ENCODE measurements at regions not wholly inside any gene's neighbourhood (a gene's known extent, or its start where the extent isn't known, plus 50 kb on each side); places are given as distances from the start of the nearest gene placed in this dataset.

GRCh38 chr6:95243053-95243452 lies 334.3 kb upstream of the MANEA start:
- DNase-seq (ENCODE audit: low read depth in 2 of 2) = no peak

GRCh38 chr6:95244751-95245150 lies 332.6 kb upstream of the MANEA start:
- DNase-seq (ENCODE audit: low read depth in 2 of 2) = no peak

- no peak for DNase-seq (ENCODE audit: low read depth in 2 of 2)
Measured at GRCh38 chr6:95248499-95248898, 328.8 kb upstream of the MANEA start.

- no peak for DNase-seq (ENCODE audit: low read depth in 2 of 2)
Measured at GRCh38 chr6:95249175-95249574, 328.2 kb upstream of the MANEA start.

- no peak for DNase-seq (ENCODE audit: low read depth in 2 of 2)
Measured at GRCh38 chr6:95249661-95250060, 327.7 kb upstream of the MANEA start.

GRCh38 chr6:95263840-95264239 lies 313.5 kb upstream of the MANEA start:
- DNase-seq (ENCODE audit: low read depth in 2 of 2) = no peak

- DNase-seq (ENCODE audit: low read depth in 2 of 2) = no peak
Measured at GRCh38 chr6:95266537-95267258, 310.6 kb upstream of the MANEA start.

- DNase-seq (ENCODE audit: low read depth in 2 of 2) = no peak
Measured at GRCh38 chr6:95274686-95275235, 302.6 kb upstream of the MANEA start.

GRCh38 chr6:95279616-95280015 lies 297.7 kb upstream of the MANEA start:
- no peak for DNase-seq (ENCODE audit: low read depth in 2 of 2)

GRCh38 chr6:95280686-95281273 lies 296.6 kb upstream of the MANEA start:
- peak in 1 of 2 donors; percentile 59 for DNase-seq (ENCODE audit: low read depth in 2 of 2)

GRCh38 chr6:95285881-95286280 lies 291.5 kb upstream of the MANEA start:
- no peak for DNase-seq (ENCODE audit: low read depth in 2 of 2)

- no peak for DNase-seq (ENCODE audit: low read depth in 2 of 2)
Measured at GRCh38 chr6:95286874-95287273, 290.5 kb upstream of the MANEA start.

- DNase-seq (ENCODE audit: low read depth in 2 of 2) = no peak
Measured at GRCh38 chr6:95288251-95288650, 289.1 kb upstream of the MANEA start.

GRCh38 chr6:95292011-95292410 lies 285.3 kb upstream of the MANEA start:
- no peak for DNase-seq (ENCODE audit: low read depth in 2 of 2)

- no peak for DNase-seq (ENCODE audit: low read depth in 2 of 2)
Measured at GRCh38 chr6:95293257-95293656, 284.1 kb upstream of the MANEA start.

GRCh38 chr6:95294043-95294442 lies 283.3 kb upstream of the MANEA start:
- DNase-seq (ENCODE audit: low read depth in 2 of 2) = no peak

- no peak for DNase-seq (ENCODE audit: low read depth in 2 of 2)
Measured at GRCh38 chr6:95309545-95309944, 267.8 kb upstream of the MANEA start.

GRCh38 chr6:95318137-95318536 lies 259.2 kb upstream of the MANEA start:
- no peak for DNase-seq (ENCODE audit: low read depth in 2 of 2)

GRCh38 chr6:95321126-95321525 lies 256.2 kb upstream of the MANEA start:
- DNase-seq (ENCODE audit: low read depth in 2 of 2) = no peak

- no peak for DNase-seq (ENCODE audit: low read depth in 2 of 2)
Measured at GRCh38 chr6:95325916-95326315, 251.4 kb upstream of the MANEA start.

- no peak for DNase-seq (ENCODE audit: low read depth in 2 of 2)
Measured at GRCh38 chr6:95328231-95328630, 249.1 kb upstream of the MANEA start.

- no peak for DNase-seq (ENCODE audit: low read depth in 2 of 2)
Measured at GRCh38 chr6:95352064-95352795, 225.1 kb upstream of the MANEA start.

- no peak for DNase-seq (ENCODE audit: low read depth in 2 of 2)
Measured at GRCh38 chr6:95354551-95354950, 222.8 kb upstream of the MANEA start.
